NK-92 treated with Interleukin-12 subunit alpha and Interleukin-12 subunit beta, amount 100 ng/mL, for 24 hours (cell line): ENCODE measurements at regions not wholly inside any gene's neighbourhood (a gene's known extent, or its start where the extent isn't known, plus 50 kb on each side); places are given as distances from the start of the nearest gene placed in this dataset.
"Not testable (repeated sequence)": the region's sequence is repeated elsewhere in the genome, so short reads cannot be mapped to it uniquely, and the experiment has no call there.

Experiments
- DNase-seq: peaks from one replicate; lab custom pipeline; 2025; lab: John Stamatoyannopoulos, UW

DNA sequence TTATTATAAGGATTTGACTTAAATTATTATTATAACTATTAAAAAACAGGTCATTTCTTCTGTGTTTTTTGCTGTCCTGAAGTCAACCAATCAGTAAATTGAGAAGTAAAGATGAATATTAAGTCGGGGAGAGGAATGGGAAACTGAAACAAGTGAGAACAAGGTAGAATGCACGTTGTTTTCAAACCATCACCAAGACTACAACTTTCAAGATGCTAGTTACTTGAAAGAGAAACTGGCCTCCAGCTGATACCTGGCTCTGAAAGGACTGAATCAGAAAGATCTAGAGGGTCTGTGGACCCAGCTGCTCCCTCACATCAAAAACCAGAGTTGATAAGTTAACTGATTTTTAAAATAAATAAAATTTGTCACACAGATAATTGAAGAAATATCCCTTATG, 1301.5 kb upstream of the ATXN8OS start:
- no peak for DNase-seq

DNA sequence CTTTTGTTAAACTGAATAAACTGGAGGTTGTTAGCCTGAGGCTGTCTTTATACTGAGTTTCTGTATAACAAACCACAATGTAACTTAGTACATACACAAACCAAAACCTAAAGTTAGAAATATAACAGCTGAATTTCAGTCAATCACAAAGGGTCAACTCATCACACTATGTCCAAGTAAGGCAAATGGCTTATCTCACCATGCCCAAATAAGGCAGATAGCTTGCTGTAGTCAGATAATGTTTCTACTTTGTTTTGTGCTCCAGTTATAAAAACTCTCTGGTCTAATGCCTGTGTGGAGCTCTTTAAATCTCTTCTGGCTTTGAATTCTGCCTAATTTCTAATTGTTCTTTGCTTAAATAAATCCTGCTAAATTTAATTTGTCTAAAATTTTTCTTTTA, 1323.4 kb upstream of the ATXN8OS start:
- DNase-seq = no peak

GRCh38 chr13:68759617-68760016, 1348.0 kb upstream of the ATXN8OS start:
- no peak for DNase-seq

GRCh38 chr13:68749796-68750195, 1357.8 kb upstream of the ATXN8OS start:
- DNase-seq = no peak

DNA sequence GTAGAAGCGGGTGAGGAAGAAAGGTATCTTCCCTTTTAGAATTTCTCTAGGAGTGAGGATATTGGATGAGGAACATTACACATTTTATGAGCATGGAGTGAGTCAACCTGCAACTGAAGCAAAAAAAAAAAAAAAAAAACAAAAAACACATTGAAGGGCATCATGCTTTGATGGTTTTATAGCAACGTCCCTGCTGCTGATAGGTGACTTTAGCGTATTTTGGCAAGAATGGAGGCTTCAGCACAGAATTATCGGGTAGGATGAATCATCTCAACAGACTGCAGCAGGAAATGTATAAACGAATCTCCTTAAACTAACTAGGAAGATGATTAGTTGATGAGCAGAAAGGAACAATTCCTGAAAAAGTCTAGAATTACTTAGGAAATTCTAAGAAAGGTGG, 1359.6 kb upstream of the ATXN8OS start:
- no peak for DNase-seq

DNA sequence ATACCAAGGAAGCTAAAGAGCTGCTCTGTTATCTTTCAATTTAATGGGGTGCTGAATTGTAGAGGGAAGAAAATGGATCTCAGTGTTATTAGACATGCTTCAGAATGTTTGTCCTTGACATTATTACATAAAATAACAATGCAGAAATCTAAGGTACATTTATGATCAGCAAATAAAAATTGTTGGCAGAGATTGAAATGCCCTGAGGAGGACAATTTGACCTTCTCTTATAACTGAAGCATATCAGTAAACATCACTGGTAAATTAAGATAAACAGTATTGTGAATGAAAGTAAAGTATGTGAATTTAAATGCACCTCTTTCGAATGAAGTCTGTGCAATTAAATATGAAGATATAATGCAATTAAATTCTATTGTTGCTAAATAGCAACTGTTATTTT, 1362.1 kb upstream of the ATXN8OS start:
- no peak for DNase-seq

GRCh38 chr13:68736961-68737360, 1370.7 kb upstream of the ATXN8OS start:
- DNase-seq = no peak

GRCh38 chr13:68727798-68728197, 1379.8 kb upstream of the ATXN8OS start:
- no peak for DNase-seq

DNA sequence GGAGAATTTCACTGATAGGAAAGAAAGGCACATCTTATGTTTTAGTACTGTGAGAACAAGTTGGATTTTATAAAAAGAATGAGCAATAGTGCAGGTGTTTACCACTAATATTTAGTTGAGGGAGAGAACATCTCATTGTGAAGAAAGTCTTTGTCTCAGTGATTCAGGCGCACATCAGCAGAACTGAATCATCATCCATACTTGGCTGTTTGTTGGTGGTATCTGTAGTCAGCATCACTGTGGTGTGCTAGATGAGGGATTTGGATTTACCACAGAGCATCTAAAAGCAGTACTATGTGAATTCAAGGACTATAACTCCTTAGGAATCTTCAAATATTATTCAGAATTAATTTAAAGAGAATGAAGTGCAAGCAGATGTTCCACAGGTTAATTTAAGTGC, 1380.5 kb upstream of the ATXN8OS start:
- no peak for DNase-seq

- DNase-seq = no peak
Observed at GRCh38 chr13:68719815-68720214, 1387.8 kb upstream of the ATXN8OS start.

- no peak for DNase-seq
Observed at GRCh38 chr13:68715651-68716050, 1392.0 kb upstream of the ATXN8OS start.

DNA sequence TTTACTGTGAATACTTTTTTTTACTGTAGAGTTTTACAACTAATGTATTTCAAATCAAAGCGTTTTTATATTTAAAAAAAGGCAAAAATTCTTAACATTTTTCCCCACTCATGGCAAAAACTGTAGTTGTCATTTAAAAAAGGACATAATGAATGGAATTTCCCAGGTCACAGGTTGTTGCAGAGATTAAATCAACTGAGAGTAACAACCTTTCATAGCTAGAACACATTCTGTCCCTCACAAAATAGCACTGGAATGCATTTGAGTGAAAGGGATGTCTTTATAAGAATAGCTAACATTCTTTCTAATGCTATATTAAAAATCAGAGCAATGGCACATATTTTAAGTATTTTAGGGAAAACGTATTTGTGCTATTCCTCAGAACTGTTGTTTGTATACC, 1393.3 kb upstream of the ATXN8OS start:
- no peak for DNase-seq

GRCh38 chr13:68713394-68713793, 1394.2 kb upstream of the ATXN8OS start:
- DNase-seq = no peak

DNA sequence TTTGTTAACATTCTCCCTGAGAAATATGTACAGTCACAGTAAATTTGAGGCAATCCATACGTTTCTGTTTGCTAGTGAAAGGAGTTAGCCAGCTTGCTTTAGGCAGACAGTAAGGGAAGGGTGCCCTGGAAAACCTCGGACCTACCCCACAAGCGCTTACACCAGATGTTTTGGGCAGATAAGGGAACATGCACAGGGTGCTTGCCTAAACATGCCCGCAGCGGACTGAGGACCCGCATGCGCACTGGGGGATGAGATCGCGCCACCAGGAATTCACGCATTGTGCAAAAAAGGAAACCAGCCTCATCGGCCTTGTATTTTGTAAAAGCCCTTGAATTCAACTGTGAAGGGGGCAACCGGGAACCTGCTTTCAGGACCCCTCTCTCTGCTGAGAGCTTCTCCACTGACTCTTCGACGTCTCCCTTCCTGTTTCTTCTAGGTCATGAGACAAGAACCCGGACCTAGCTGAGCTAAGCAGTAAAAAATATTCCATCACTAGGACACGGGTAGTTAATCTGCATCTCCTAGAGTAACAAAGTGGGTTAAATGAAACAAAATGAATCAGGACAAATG, 1399.2 kb upstream of the ATXN8OS start:
- DNase-seq = no peak

DNA sequence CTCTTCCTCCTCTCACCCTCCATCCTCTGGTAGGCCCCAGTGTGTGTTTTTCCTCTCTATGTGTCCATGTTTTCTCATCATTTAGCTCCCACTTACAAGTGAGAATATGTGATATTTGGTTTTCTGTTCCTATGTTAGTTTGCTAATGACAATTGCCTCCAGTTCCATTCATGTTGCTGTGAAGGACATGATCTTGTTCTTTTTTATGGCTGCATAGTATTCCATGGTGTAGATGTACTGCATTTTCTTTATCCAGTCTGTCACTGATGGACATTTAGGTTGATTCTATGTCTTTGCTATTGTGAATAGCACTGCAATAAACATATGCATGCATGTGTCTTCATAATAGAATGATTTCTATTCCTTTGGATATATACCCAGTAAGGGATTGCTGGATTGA, 1401.6 kb upstream of the ATXN8OS start:
- not testable (repeated sequence) for DNase-seq

- no peak for DNase-seq
Observed at GRCh38 chr13:68697551-68697950, 1410.1 kb upstream of the ATXN8OS start.

DNA sequence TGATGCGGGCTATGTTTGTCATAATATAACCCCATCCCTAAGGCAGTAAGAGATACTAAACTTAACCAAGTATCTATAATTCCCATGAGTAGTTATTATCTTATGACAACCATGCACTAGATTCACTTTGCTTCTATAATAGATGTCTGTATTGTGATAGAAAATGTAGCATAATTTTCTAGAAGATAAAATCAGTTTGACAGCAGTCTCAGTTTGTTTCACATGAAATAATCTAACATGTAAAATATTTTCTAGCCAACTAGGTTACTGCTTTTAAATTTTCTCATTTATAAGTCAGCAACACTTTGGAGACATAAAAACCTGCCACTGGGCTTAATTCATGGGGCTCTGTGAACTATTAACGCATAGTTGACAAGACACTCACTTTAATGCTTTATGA, 1410.7 kb upstream of the ATXN8OS start:
- DNase-seq = no peak

DNA sequence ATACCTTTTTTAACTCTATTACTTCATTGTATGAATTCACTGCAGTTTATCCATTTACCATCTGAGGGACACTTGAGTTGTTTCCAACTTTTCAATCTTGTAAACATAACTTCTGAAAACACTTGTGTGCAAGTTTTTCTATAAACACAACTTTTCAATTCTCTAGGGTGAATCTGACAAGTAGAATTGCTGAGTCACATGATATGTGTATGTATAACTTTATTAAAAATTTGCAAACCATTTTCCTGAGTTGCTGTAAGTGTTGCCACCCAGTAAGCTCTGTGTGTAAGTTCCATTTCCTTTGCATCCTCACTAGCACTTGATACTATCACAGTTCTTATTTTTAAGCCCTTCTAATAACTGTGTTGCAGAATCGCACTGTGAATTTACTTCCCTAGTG, 1415.6 kb upstream of the ATXN8OS start:
- DNase-seq = no peak

DNA sequence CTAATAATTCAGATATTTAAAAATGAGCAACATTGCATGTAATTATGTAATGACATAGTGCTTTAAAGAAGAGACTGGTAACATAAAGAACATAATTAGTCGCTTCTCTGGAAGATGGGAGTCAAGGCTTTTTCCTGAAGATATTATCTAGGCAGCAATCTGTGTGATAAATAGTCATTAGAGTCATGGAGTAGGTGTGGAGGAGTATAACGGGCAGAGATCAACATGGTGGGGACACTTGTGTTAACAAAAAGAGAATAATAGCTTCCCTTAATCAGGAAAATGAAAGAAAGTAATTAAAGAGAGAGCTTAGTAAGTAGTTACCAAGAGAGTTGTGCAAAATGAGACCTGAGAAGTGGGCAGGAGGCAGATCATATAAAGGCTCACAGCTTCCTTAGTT, 1417.1 kb upstream of the ATXN8OS start:
- no peak for DNase-seq

DNA sequence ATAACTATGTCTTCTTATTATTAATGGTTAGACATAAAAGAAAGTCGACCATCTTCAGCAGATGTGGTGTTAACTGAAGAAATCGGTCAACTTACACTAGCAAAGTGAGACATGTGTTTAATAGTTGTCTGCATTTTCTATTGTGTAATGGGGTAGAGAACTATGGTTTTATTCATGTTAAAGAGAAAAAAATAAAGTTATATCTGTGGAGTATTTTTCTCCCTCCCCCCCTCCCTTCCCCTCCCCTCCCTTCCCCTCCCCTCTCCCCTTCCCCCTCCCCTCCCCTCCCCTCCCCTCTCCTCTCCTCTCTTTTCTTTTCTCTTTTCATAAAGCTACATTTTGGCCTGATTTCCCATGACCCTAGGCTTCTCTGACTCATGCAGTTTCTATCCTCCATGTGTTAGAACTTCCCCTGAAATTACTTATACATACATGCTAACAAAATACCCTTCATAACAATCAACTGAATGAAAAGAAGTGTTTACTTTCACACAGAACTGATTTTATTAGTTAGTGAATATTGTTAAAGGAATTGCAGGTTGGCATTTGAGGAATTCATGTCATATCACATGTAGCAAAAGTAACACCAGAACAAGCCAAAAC, 1431.0 kb upstream of the ATXN8OS start:
- DNase-seq = no peak

GRCh38 chr13:68675209-68675608, 1432.4 kb upstream of the ATXN8OS start:
- DNase-seq = no peak

DNA sequence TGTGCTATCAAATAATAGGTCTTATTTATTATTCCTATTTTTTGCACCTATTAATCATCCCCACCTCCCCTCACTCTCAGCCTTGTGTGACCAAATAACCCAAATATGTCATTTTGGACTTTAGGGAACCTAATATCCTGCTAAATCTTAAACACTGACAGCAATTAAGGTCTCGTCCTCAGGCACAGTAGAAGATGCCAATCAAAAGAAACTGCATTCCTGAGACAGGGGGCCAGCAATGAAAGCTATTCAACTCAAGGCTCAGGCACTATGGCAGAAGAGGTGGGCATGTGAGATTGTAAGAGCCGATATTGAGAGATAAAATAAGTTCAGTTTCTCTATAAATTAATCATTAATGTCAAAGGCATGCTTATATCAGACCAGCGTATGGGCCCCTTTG, 1437.7 kb upstream of the PCDH9 start:
- DNase-seq = no peak

DNA sequence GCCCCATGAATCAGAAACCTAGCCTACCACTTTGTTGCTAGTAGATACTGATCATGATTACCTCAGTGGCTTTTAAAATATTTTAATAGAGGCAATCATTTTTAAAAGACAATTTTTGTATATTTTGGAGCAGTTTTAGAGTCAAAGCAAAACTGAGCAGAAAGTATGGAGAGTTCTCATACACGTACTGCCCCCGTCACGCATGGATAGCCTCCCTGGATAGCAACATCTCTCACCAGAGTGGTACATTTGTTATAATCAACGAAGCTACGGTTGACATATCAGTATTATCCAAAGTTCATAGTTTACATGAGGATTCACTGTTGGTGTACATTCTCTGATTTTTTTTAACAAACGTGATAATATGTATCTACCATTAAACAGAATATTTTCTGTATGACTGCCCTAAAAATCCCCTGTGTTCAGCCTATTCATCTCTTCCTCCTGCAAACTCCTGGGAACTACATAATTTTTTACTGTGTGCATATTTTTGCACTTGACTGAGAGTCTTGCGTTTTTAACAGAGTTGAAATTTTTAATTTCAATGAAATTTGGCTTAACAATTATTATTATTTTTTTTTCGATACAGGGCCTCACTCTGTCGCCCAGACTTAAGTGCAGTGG, 1436.8 kb upstream of the PCDH9 start:
- DNase-seq = no peak

GRCh38 chr13:68645814-68646213, 1415.7 kb upstream of the PCDH9 start:
- DNase-seq = no peak
